IMR-90 (cell line): ENCODE measurements at regions not wholly inside any gene's neighbourhood (a gene's known extent, or its start where the extent isn't known, plus 50 kb on each side); places are given as distances from the start of the nearest gene placed in this dataset.

ENCODE experiments used
- ATAC-seq: fragments of 200-7000 bp; cut with Tn5 transposase; 2 replicates; pipeline ENCODE4 v1.9.1; 2020; ENCODE audit warnings: low read depth, mild to moderate bottlenecking, moderate library complexity
- BruUV-seq: library from RNA; stranded (reverse); fragments of 400-500 nt; replicated peaks from 2 replicates; lab custom pipeline; 2021; lab: Mats Ljungman, UMichigan
- CTCF ChIA-PET: fragments of 300-600 bp; formaldehyde crosslinking; extraction: SDS; loops from one replicate; lab custom pipeline; 2021; ENCODE audit warnings: antibody characterized with exemption; lab: Yijun Ruan, JAX
- POLR2A ChIA-PET: fragments of 300-600 bp; sonication (Branson Sonifier 250); formaldehyde crosslinking; loops from one replicate; lab custom pipeline; 2022; ENCODE audit warnings: antibody characterized with exemption; ENCODE audit not compliant: unreplicated experiment; lab: Charles Lee
- DNase-seq: peaks from one replicate; pipeline ENCODE4 v3.0.0; 2013
- H2AFZ ChIP-seq: replicated peaks from 2 replicates; pipeline ENCODE3; 2013; ENCODE audit warnings: low read length, mild to moderate bottlenecking; ENCODE audit not compliant: poor library complexity
- H2AK5ac ChIP-seq: 2 replicates; pipeline ENCODE4 v1.6.1; 2013; ENCODE audit warnings: low read depth, low read length, inconsistent platforms
- H2AK9ac ChIP-seq: replicated peaks from 2 replicates; pipeline ENCODE3; 2013; ENCODE audit warnings: mild to moderate bottlenecking, low read depth, low read length, moderate library complexity; ENCODE audit not compliant: poor library complexity
- H2BK120ac ChIP-seq: 2 replicates; pipeline ENCODE4 v1.6.1; 2013; ENCODE audit warnings: low read depth, low read length, inconsistent platforms
- H2BK15ac ChIP-seq: 3 replicates; pipeline ENCODE4 v1.6.1; 2013; ENCODE audit warnings: low read depth, low read length, inconsistent platforms
- H2BK20ac ChIP-seq: 2 replicates; pipeline ENCODE4 v1.6.1; 2013; ENCODE audit warnings: low read depth, mild to moderate bottlenecking, inconsistent platforms, low read length, moderate library complexity
- H2BK5ac ChIP-seq: 2 replicates; pipeline ENCODE4 v1.6.1; 2013; ENCODE audit warnings: mild to moderate bottlenecking, low read depth, low read length, inconsistent platforms; ENCODE audit not compliant: poor library complexity, severe bottlenecking
- H3K14ac ChIP-seq: replicated peaks from 2 replicates; pipeline ENCODE4 v1.6.1; 2013; ENCODE audit warnings: low read depth, low read length, inconsistent platforms
- H3K18ac ChIP-seq: 2 replicates; pipeline ENCODE4 v1.6.1; 2013; ENCODE audit warnings: low read depth, low read length, control low read depth
- H3K23ac ChIP-seq: 2 replicates; pipeline ENCODE4 v1.6.1; 2013; ENCODE audit warnings: low read depth, low read length, inconsistent platforms
- H3K27ac ChIP-seq: 2 replicates; pipeline ENCODE4 v1.5.1; 2013; ENCODE audit warnings: mild to moderate bottlenecking, control low read depth, low read length; ENCODE audit not compliant: insufficient read depth
- H3K27me3 ChIP-seq: 2 replicates; pipeline ENCODE4 v1.6.1; 2013; ENCODE audit warnings: low read length; ENCODE audit not compliant: control insufficient read depth, insufficient read depth
- H3K36me3 ChIP-seq: 2 replicates; pipeline ENCODE4 v1.6.1; 2013; ENCODE audit warnings: low read length, mixed read lengths; ENCODE audit not compliant: control insufficient read depth, insufficient read depth
- H3K4ac ChIP-seq: 2 replicates; pipeline ENCODE4 v1.6.1; 2013; ENCODE audit warnings: low read depth, low read length, inconsistent platforms
- H3K4me1 ChIP-seq: 2 replicates; pipeline ENCODE4 v1.6.1; 2013; ENCODE audit warnings: low read length, mixed read lengths; ENCODE audit not compliant: control insufficient read depth, insufficient read depth
- H3K4me2 ChIP-seq: 2 replicates; pipeline ENCODE4 v1.6.1; 2013; ENCODE audit warnings: low read depth, mild to moderate bottlenecking, control low read depth, low read length, moderate library complexity
- H3K4me3 ChIP-seq: 2 replicates; pipeline ENCODE4 v1.5.1; 2013; ENCODE audit warnings: low read depth, mild to moderate bottlenecking, control low read depth, low read length, moderate library complexity; ENCODE audit not compliant: insufficient read depth
- H3K56ac ChIP-seq: 2 replicates; pipeline ENCODE4 v1.6.1; 2013; ENCODE audit warnings: low read length, inconsistent platforms; ENCODE audit not compliant: insufficient read depth; ENCODE audit errors: extremely low read depth
- H3K79me1 ChIP-seq, 2 experiments: 2 replicates each; pipeline ENCODE4 v1.6.1; 2013; ENCODE audit warnings: low read length in 2 of 2, inconsistent platforms in 1 of 2, low read depth in 1 of 2
- H3K9ac ChIP-seq: 2 replicates; pipeline ENCODE4 v1.6.1; 2013; ENCODE audit warnings: low read depth, low read length, control low read depth
- H3K9me1 ChIP-seq: 2 replicates; pipeline ENCODE4 v1.6.1; 2013; ENCODE audit warnings: low read length, inconsistent platforms; ENCODE audit not compliant: insufficient read depth
- H3K9me3 ChIP-seq: 2 replicates; pipeline ENCODE4 v1.6.1; 2013; ENCODE audit warnings: low read length; ENCODE audit not compliant: control insufficient read depth, insufficient read depth
- H4K20me1 ChIP-seq: 2 replicates; pipeline ENCODE4 v1.6.1; 2013; ENCODE audit warnings: low read length, inconsistent platforms; ENCODE audit not compliant: insufficient read depth
- H4K5ac ChIP-seq: 2 replicates; pipeline ENCODE4 v1.6.1; 2013; ENCODE audit warnings: mild to moderate bottlenecking, low read depth, low read length, control low read depth
- H4K8ac ChIP-seq, 2 experiments: 2 replicates each; pipeline ENCODE4 v1.6.1; 2013; ENCODE audit warnings: low read depth in 2 of 2, low read length in 2 of 2, control low read depth in 1 of 2, inconsistent platforms in 1 of 2
- H4K91ac ChIP-seq: 2 replicates; pipeline ENCODE4 v1.6.1; 2013; ENCODE audit warnings: low read depth, low read length, inconsistent platforms; ENCODE audit not compliant: insufficient read depth
- BHLHE40 ChIP-seq: fragments of 150-350 bp; IDR thresholded peaks from 2 replicates; pipeline ENCODE4 v1.6.1; 2016; ENCODE audit warnings: mild to moderate bottlenecking, low read depth, low read length
- CEBPB ChIP-seq: IDR thresholded peaks from 2 replicates; pipeline ENCODE4 v1.6.1; 2012; ENCODE audit warnings: low read depth, low read length, improper control_type of control experiment
- CHD1 ChIP-seq: IDR thresholded peaks from 2 replicates; pipeline ENCODE4 v1.6.1; 2012; ENCODE audit warnings: low read depth, low read length, improper control_type of control experiment
- ELK1 ChIP-seq: fragments of 150-350 bp; IDR thresholded peaks from 2 replicates; pipeline ENCODE4 v1.6.1; 2016; ENCODE audit warnings: low read depth, mild to moderate bottlenecking, low read length, moderate library complexity, borderline replicate concordance
- FOS ChIP-seq: fragments of 150-350 bp; IDR thresholded peaks from 2 replicates; pipeline ENCODE4 v1.6.1; 2016; ENCODE audit warnings: low read depth, low read length
- MAFK ChIP-seq: IDR thresholded peaks from 2 replicates; pipeline ENCODE4 v1.6.1; 2012; ENCODE audit warnings: low read depth, low read length, improper control_type of control experiment
- MXI1 ChIP-seq: IDR thresholded peaks from 2 replicates; pipeline ENCODE4 v1.6.1; 2012; ENCODE audit warnings: low read depth, mild to moderate bottlenecking, low read length, moderate library complexity, borderline replicate concordance
- POLR2A ChIP-seq: IDR thresholded peaks from 2 replicates; pipeline ENCODE4 v1.6.1; 2012; ENCODE audit warnings: mild to moderate bottlenecking, low read depth, low read length
- RAD21 ChIP-seq: IDR thresholded peaks from 2 replicates; pipeline ENCODE4 v1.6.1; 2012; ENCODE audit warnings: low read length, improper control_type of control experiment
- RCOR1 ChIP-seq: IDR thresholded peaks from 2 replicates; pipeline ENCODE4 v1.6.1; 2012; ENCODE audit warnings: mild to moderate bottlenecking, low read length, improper control_type of control experiment; ENCODE audit not compliant: insufficient replicate concordance
- RFX5 ChIP-seq: IDR thresholded peaks from 2 replicates; pipeline ENCODE4 v1.8.0; 2012; ENCODE audit warnings: low read depth, mild to moderate bottlenecking, low read length, moderate library complexity
- SMC3 ChIP-seq: fragments of 150-350 bp; IDR thresholded peaks from 2 replicates; pipeline ENCODE4 v1.6.1; 2016; ENCODE audit warnings: low read depth, mild to moderate bottlenecking, antibody characterized with exemption, low read length, moderate library complexity
- USF2 ChIP-seq: fragments of 150-350 bp; IDR thresholded peaks from 2 replicates; pipeline ENCODE4 v1.6.1; 2017; ENCODE audit warnings: mild to moderate bottlenecking, antibody characterized with exemption, low read length, low read depth
- WGBS, 2 experiments: methylation state at CpG; one replicate each; pipeline versions ENCODE4 v1.1.5 to v1.1.7; 2013; ENCODE audit warnings: missing lambda C conversion rate in 2 of 2; ENCODE audit not compliant: insufficient read length in 1 of 2; ENCODE audit errors: extremely low coverage in 2 of 2; 5-methylcytosine and 5-hydroxymethylcytosine counted together
- dilution Hi-C: fragments of 300-500 bp; cut with HindIII; formaldehyde crosslinking; loops from one replicate; pipeline ENCODE4 v1.14.3; 2018; ENCODE audit warnings: low sequenced_read_pairs; ENCODE audit not compliant: unreplicated experiment
- in situ Hi-C: fragments of 300-500 bp; cut with MboI; formaldehyde crosslinking; loops from 3 replicates; pipeline ENCODE4 v1.14.3; 2019; ENCODE audit warnings: low sequenced_read_pairs, inconsistent platforms, mixed read lengths
- intact Hi-C: fragments of 100-400 bp; cut with micrococcal nuclease; formaldehyde crosslinking; loops from 2 replicates; pipeline ENCODE4 v1.10.0; 2022

- Histone ChIP-seq H2AK9ac (no peak overlapping the region), H4K8ac (no peak overlapping the region), H3K27me3 (no peaks in the 10 kb centered on the region), H2AFZ (no peak overlapping the region), H2BK5ac (no peak overlapping the region), H4K91ac (no peak overlapping the region), H3K4me3 (no peak overlapping the region), H3K9me1 (no peaks in the 10 kb centered on the region), H3K4me1 (peaks cover 1% of the 10 kb centered on the region; the same call in 1 of the 2 replicates), H3K4me2 (no peak overlapping the region), H3K9me3 (no peaks in the 10 kb centered on the region), H3K36me3 (no peaks in the 10 kb centered on the region), H3K18ac (no peak overlapping the region), H3K4ac (no peak overlapping the region), H2BK15ac (no peak overlapping the region), H4K5ac (no peak overlapping the region), H3K23ac (no peak overlapping the region), H3K27ac (no peak overlapping the region), H4K20me1 (no peaks in the 10 kb centered on the region), H2BK120ac (no peak overlapping the region), H2BK20ac (no peak overlapping the region), H3K14ac (no peak overlapping the region), H2AK5ac (no peak overlapping the region), H3K79me1 (no peaks in the 10 kb centered on the region), H3K9ac (no peak overlapping the region), H3K56ac (no peak overlapping the region)
- ChIA-PET CTCF (no interaction called here), POLR2A (no interaction called here)
- intact Hi-C loops (no loop called here), dilution Hi-C loops (no loop called here), in situ Hi-C loops (no loop called here)
- TF ChIP-seq RAD21 = no peak
- TF ChIP-seq MAFK = no peak
- no peak for TF ChIP-seq MXI1
- TF ChIP-seq ELK1 = no peak
- no peak for TF ChIP-seq FOS
- TF ChIP-seq RFX5 = no peak
- TF ChIP-seq CEBPB = no peak
- no peak for TF ChIP-seq SMC3
- TF ChIP-seq RCOR1 = no peak
- no peak for TF ChIP-seq BHLHE40
- TF ChIP-seq CHD1 = no peak
- no peak for TF ChIP-seq POLR2A
- TF ChIP-seq USF2 = no peak
- DNase-seq (no peak), ATAC-seq (no peak)
- BruUV-seq = no TSS peak
- WGBS, 2 experiments = no CpG with 5 or more reads among the region's 3 CpGs
These were observed 104.5 kb upstream of the FAM20A start for GRCh38 chr17:68705714-68706076.
